ENCODE measurements at regions not wholly inside any gene's neighbourhood (a gene's known extent, or its start where the extent isn't known, plus 50 kb on each side); places are given as distances from the start of the nearest gene placed in this dataset.

DNA sequence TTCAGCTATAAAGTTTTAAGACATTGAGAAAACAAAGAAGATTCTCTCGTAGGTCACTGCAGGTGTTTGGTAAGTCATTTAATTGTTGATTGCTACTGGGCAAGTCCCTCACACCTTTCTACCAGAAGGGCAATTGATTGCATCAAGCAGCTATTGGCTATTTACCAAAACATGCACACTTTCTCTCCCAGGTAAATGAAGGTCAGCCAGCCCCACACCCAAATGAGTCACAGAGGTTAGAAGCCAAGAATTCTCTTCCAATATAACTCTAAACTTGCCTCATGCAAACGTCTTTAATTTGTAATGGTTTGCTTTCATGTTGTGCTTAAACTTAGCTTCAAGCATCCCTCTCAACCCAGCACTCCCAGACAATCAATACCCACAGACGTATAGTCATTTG lies 475.3 kb upstream of the ADGRL2 start:
- CTCF ChIA-PET: no interaction called here
- Mint-ChIP-seq H3K4me3 (no peak overlapping the region), H3K27me3 (no peaks in the 10 kb centered on the region), H3K4me1 (no peaks in the 10 kb centered on the region), H3K36me3 (ENCODE audit: low read depth) (no peaks in the 10 kb centered on the region), H3K9me3 (peaks cover 2% of the 10 kb centered on the region), H3K27ac (no peak overlapping the region)
- POLR2A ChIA-PET: no interaction called here
- no peak for DNase-seq

DNA sequence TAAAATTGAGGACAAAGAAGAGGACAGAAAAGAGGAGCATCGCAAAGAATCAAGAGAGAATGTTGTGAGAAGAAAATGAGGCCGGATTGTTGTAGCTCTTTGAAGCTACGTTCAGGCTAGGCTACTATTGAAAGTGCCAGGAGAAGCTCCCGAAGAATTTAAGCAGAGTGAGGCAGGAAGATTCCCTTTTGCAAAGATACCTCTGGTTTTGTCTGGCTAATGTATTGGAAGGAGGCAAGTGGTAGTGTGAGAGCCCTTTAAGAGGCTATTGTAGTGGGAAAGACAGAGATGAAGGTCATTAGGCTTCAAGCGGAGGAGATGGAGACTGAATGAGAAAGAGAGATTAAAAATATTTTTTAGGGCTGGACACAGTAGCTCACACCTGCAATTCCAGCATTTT lies 476.9 kb upstream of the ADGRL2 start:
- H3K4me1 Mint-ChIP-seq: no peaks in the 10 kb centered on the region
- H3K9me3 Mint-ChIP-seq: peaks cover 2% of the 10 kb centered on the region
- DNase-seq: no peak
- H3K27ac Mint-ChIP-seq: no peak overlapping the region
- H3K4me3 Mint-ChIP-seq: no peak overlapping the region
- H3K27me3 Mint-ChIP-seq: no peaks in the 10 kb centered on the region
- POLR2A ChIA-PET: no interaction called here
- no peaks in the 10 kb centered on the region for H3K36me3 Mint-ChIP-seq (ENCODE audit: low read depth)
- CTCF ChIA-PET: no interaction called here

- Mint-ChIP-seq H3K4me3 (no peak overlapping the region), H3K36me3 (ENCODE audit: low read depth) (no peaks in the 10 kb centered on the region), H3K27me3 (no peaks in the 10 kb centered on the region), H3K4me1 (no peaks in the 10 kb centered on the region), H3K9me3 (no peaks in the 10 kb centered on the region), H3K27ac (no peak overlapping the region)
- ChIA-PET CTCF (no interaction called here), POLR2A (no interaction called here)
- DNase-seq: no peak
Observed at GRCh38 chr1:81317191-81317590, 483.5 kb upstream of the ADGRL2 start.

GRCh38 chr1:81314513-81315233 lies 486.1 kb upstream of the ADGRL2 start:
- H3K36me3 Mint-ChIP-seq (ENCODE audit: low read depth): no peaks in the 10 kb centered on the region
- no peak overlapping the region for H3K4me3 Mint-ChIP-seq
- H3K27ac Mint-ChIP-seq: no peak overlapping the region
- no peaks in the 10 kb centered on the region for H3K27me3 Mint-ChIP-seq
- POLR2A ChIA-PET: no interaction called here
- no peaks in the 10 kb centered on the region for H3K9me3 Mint-ChIP-seq
- no peak for DNase-seq
- CTCF ChIA-PET: no interaction called here
- no peaks in the 10 kb centered on the region for H3K4me1 Mint-ChIP-seq

DNA sequence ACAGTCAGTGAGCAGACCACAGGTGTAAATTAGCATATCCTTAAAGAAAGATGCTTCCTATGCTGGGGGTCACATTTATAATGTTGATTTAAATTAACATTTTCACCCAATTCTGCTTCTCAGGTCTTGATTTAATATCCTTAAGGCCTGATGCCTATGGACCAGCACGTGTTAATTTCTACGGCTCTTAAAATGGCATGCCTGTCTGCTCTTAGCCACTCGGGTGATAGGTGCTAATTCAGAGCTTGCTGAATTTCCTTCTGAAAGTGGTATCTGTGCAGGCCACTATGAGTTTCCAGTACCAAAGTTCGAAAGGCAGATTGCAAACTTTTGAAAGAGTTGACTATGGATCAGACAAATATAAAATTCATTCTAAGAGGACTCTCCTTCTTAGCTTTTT lies 487.4 kb upstream of the ADGRL2 start:
- no peaks in the 10 kb centered on the region for H3K27me3 Mint-ChIP-seq
- H3K4me1 Mint-ChIP-seq: no peaks in the 10 kb centered on the region
- ChIA-PET CTCF (no interaction called here), POLR2A (no interaction called here)
- DNase-seq: no peak
- H3K9me3 Mint-ChIP-seq: no peaks in the 10 kb centered on the region
- no peak overlapping the region for H3K4me3 Mint-ChIP-seq
- no peaks in the 10 kb centered on the region for H3K36me3 Mint-ChIP-seq (ENCODE audit: low read depth)
- H3K27ac Mint-ChIP-seq: no peak overlapping the region

DNA sequence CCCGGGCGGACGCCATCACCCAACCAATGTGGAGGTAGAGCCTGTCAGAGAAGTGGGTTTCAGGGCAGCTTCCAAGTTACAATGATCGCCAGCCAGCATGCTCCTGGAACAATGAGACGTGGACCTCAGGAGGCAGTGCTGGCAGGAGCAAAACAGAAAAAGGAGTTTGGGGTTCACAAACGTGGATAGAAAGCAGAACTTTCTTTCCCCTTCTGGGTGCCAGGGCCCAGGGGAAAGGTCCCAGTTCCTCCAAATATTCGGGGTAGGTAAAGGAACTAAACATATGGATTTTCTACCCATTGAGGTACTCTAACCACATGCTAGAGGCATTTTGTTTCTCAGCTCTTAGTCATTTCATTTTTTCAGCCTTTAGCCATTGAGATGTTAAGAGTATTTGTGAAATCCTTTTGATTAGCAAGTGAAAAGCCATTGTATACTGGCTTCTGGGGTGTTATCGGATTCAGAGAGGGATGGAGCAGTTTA lies 488.4 kb upstream of the ADGRL2 start:
- CTCF ChIA-PET: no interaction called here
- no peak for DNase-seq
- H3K4me1 Mint-ChIP-seq: no peaks in the 10 kb centered on the region
- POLR2A ChIA-PET: no interaction called here
- no peak overlapping the region for H3K27ac Mint-ChIP-seq
- no peaks in the 10 kb centered on the region for H3K9me3 Mint-ChIP-seq
- no peaks in the 10 kb centered on the region for H3K27me3 Mint-ChIP-seq
- no peak overlapping the region for H3K4me3 Mint-ChIP-seq
- H3K36me3 Mint-ChIP-seq (ENCODE audit: low read depth): no peaks in the 10 kb centered on the region

- Mint-ChIP-seq H3K4me3 (no peak overlapping the region), H3K9me3 (no peaks in the 10 kb centered on the region), H3K4me1 (no peaks in the 10 kb centered on the region), H3K36me3 (ENCODE audit: low read depth) (no peaks in the 10 kb centered on the region), H3K27ac (no peak overlapping the region), H3K27me3 (no peaks in the 10 kb centered on the region)
- ChIA-PET CTCF (no interaction called here), POLR2A (no interaction called here)
- DNase-seq: no peak
Observed at GRCh38 chr1:81310250-81310649, 490.5 kb upstream of the ADGRL2 start.

GRCh38 chr1:81308191-81308590 lies 492.5 kb upstream of the ADGRL2 start:
- no peaks in the 10 kb centered on the region for H3K27me3 Mint-ChIP-seq
- POLR2A ChIA-PET: no interaction called here

GRCh38 chr1:81307786-81308185 lies 492.9 kb upstream of the ADGRL2 start:
- H3K27me3 Mint-ChIP-seq: no peaks in the 10 kb centered on the region
- no peak for DNase-seq
- no peaks in the 10 kb centered on the region for H3K36me3 Mint-ChIP-seq (ENCODE audit: low read depth)
- ChIA-PET POLR2A (no interaction called here), CTCF (no interaction called here)
- H3K4me3 Mint-ChIP-seq: no peak overlapping the region
- peaks cover 3% of the 10 kb centered on the region for H3K9me3 Mint-ChIP-seq
- H3K27ac Mint-ChIP-seq: no peak overlapping the region
- H3K4me1 Mint-ChIP-seq: no peaks in the 10 kb centered on the region

More at GRCh38 chr1:81308191-81308590, 492.5 kb upstream of the ADGRL2 start:
- CTCF ChIA-PET: no interaction called here
- H3K4me1 Mint-ChIP-seq: no peaks in the 10 kb centered on the region
- no peak overlapping the region for H3K27ac Mint-ChIP-seq
- H3K36me3 Mint-ChIP-seq (ENCODE audit: low read depth): no peaks in the 10 kb centered on the region
- H3K9me3 Mint-ChIP-seq: no peaks in the 10 kb centered on the region
- no peak for DNase-seq
- no peak overlapping the region for H3K4me3 Mint-ChIP-seq

GRCh38 chr1:81305997-81306452 lies 494.7 kb upstream of the ADGRL2 start:
- H3K4me1 Mint-ChIP-seq: no peaks in the 10 kb centered on the region
- no peak for DNase-seq
- POLR2A ChIA-PET: no interaction called here
- no peak overlapping the region for H3K4me3 Mint-ChIP-seq
- H3K9me3 Mint-ChIP-seq: peaks cover 3% of the 10 kb centered on the region
- no peaks in the 10 kb centered on the region for H3K27me3 Mint-ChIP-seq
- no peak overlapping the region for H3K27ac Mint-ChIP-seq
- H3K36me3 Mint-ChIP-seq (ENCODE audit: low read depth): no peaks in the 10 kb centered on the region
- CTCF ChIA-PET: no interaction called here

GRCh38 chr1:81304187-81304586 lies 496.5 kb upstream of the ADGRL2 start:
- Mint-ChIP-seq H3K36me3 (ENCODE audit: low read depth) (no peaks in the 10 kb centered on the region), H3K9me3 (peaks cover 3% of the 10 kb centered on the region), H3K4me1 (no peaks in the 10 kb centered on the region), H3K27ac (no peak overlapping the region), H3K27me3 (no peaks in the 10 kb centered on the region), H3K4me3 (no peak overlapping the region)
- DNase-seq: no peak
- CTCF ChIA-PET: no interaction called here
- POLR2A ChIA-PET: no interaction called here

- Mint-ChIP-seq H3K9me3 (peaks cover 3% of the 10 kb centered on the region), H3K27ac (no peak overlapping the region), H3K36me3 (ENCODE audit: low read depth) (no peaks in the 10 kb centered on the region), H3K27me3 (no peaks in the 10 kb centered on the region), H3K4me1 (no peaks in the 10 kb centered on the region), H3K4me3 (no peak overlapping the region)
- no peak for DNase-seq
- ChIA-PET CTCF (no interaction called here), POLR2A (no interaction called here)
Observed at GRCh38 chr1:81299892-81300291, 500.8 kb upstream of the ADGRL2 start.

GRCh38 chr1:81298266-81298665 lies 502.5 kb upstream of the ADGRL2 start:
- H3K27ac Mint-ChIP-seq: no peak overlapping the region
- no peaks in the 10 kb centered on the region for H3K4me1 Mint-ChIP-seq
- POLR2A ChIA-PET: no interaction called here
- no peaks in the 10 kb centered on the region for H3K36me3 Mint-ChIP-seq (ENCODE audit: low read depth)
- CTCF ChIA-PET: no interaction called here
- no peak for DNase-seq
- no peaks in the 10 kb centered on the region for H3K27me3 Mint-ChIP-seq
- H3K4me3 Mint-ChIP-seq: no peak overlapping the region
- H3K9me3 Mint-ChIP-seq: peaks cover 3% of the 10 kb centered on the region

DNA sequence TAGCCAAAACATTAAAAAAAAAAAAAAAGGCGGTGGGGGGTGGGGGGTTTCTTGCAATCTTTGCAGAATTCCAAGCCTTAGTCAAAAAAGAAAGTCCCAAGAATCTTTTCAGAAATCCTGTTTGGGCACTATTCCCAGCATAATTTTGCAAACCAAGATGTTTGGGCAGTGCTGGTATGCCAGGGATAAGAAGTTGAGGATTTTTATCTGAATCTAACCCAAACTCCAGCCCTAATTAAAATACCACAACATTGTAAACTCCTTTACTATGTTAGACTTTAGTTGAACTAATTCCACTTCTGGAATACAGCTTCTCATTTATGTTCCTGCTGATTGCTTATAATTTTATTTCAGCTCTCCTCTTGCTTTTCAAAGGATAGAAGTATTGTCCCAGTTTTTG lies 504.1 kb upstream of the ADGRL2 start:
- Mint-ChIP-seq H3K9me3 (no peaks in the 10 kb centered on the region), H3K27me3 (no peaks in the 10 kb centered on the region), H3K36me3 (ENCODE audit: low read depth) (no peaks in the 10 kb centered on the region), H3K4me1 (no peaks in the 10 kb centered on the region), H3K4me3 (no peak overlapping the region), H3K27ac (no peak overlapping the region)
- CTCF ChIA-PET: no interaction called here
- DNase-seq: no peak
- POLR2A ChIA-PET: no interaction called here
